GM10248 (cell line): ENCODE measurements at regions not wholly inside any gene's neighbourhood (a gene's known extent, or its start where the extent isn't known, plus 50 kb on each side); places are given as distances from the start of the nearest gene placed in this dataset.
A peak's percentile ranks its signal among the peaks of the same experiment; 100 is the strongest.

Experiments
- CTCF ChIA-PET: fragments of 300-600 bp; sonication (Branson Sonifier 250); formaldehyde crosslinking; extraction: SDS; loops from one replicate; lab custom pipeline; 2021; ENCODE audit warnings: antibody characterized with exemption; lab: Yijun Ruan, JAX
- POLR2A ChIA-PET: fragments of 350-650 bp; sonication (Branson Sonifier 250); formaldehyde crosslinking; extraction: SDS; loops from one replicate; lab custom pipeline; 2020; ENCODE audit warnings: antibody characterized with exemption; lab: Yijun Ruan, JAX
- DNase-seq: peaks from one replicate; pipeline ENCODE4 v3.0.0; 2012; ENCODE audit errors: extremely low spot score
- TF ChIP-seq, protein P1 (sequence below): IDR thresholded peaks from 2 replicates; pipeline ENCODE4 v1.5.1; 2012; ENCODE audit warnings: mild to moderate bottlenecking, low read depth; ENCODE audit errors: extremely low read depth, missing control alignments, control extremely low read depth

- CTCF ChIA-PET = interaction anchor here (6.1 kb wide), 1 partner anchor 12 kb away, joined by 41 read pairs; no protein-coding TSS in a partner anchor
These were observed 124.8 kb upstream of the CXCR4 start for GRCh38 chr2:136242687-136243277.

GRCh38 chr2:136242100-136242499, 124.2 kb upstream of the CXCR4 start:
- ChIA-PET CTCF (interaction anchor here (2.1 to 6.1 kb wide), 2 partner anchors 13 to 142 kb away, joined by 4 to 41 read pairs; no protein-coding TSS in a partner anchor), POLR2A (no interaction called here)
- TF ChIP-seq, protein P1, sequence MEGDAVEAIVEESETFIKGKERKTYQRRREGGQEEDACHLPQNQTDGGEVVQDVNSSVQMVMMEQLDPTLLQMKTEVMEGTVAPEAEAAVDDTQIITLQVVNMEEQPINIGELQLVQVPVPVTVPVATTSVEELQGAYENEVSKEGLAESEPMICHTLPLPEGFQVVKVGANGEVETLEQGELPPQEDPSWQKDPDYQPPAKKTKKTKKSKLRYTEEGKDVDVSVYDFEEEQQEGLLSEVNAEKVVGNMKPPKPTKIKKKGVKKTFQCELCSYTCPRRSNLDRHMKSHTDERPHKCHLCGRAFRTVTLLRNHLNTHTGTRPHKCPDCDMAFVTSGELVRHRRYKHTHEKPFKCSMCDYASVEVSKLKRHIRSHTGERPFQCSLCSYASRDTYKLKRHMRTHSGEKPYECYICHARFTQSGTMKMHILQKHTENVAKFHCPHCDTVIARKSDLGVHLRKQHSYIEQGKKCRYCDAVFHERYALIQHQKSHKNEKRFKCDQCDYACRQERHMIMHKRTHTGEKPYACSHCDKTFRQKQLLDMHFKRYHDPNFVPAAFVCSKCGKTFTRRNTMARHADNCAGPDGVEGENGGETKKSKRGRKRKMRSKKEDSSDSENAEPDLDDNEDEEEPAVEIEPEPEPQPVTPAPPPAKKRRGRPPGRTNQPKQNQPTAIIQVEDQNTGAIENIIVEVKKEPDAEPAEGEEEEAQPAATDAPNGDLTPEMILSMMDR = no peak
- DNase-seq = no peak

More at GRCh38 chr2:136242687-136243277, 124.8 kb upstream of the CXCR4 start:
- POLR2A ChIA-PET = no interaction called here
- DNase-seq = no peak
- TF ChIP-seq, protein P1 = no peak

GRCh38 chr2:136239079-136239685, 121.2 kb upstream of the CXCR4 start:
- POLR2A ChIA-PET = interaction anchor here (1.4 kb wide), 1 partner anchor 32 kb away, joined by 4 read pairs; no protein-coding TSS in a partner anchor
- no peak for DNase-seq
- TF ChIP-seq, protein P1 = no peak
- CTCF ChIA-PET = interaction anchor here (0.6 to 3.0 kb wide), 8 partner anchors 9 to 137 kb away, joined by 3 to 12 read pairs (median 4); no protein-coding TSS in a partner anchor

- DNase-seq = peak; percentile 65
- POLR2A ChIA-PET = interaction anchor here (1.4 kb wide), 1 partner anchor 32 kb away, joined by 4 read pairs; no protein-coding TSS in a partner anchor
- CTCF ChIA-PET = interaction anchor here (0.7 to 3.0 kb wide), 10 partner anchors 10 to 146 kb away, joined by 3 to 12 read pairs (median 4); no protein-coding TSS in a partner anchor
- TF ChIP-seq, protein P1 = no peak
These were observed 120.5 kb upstream of the CXCR4 start for GRCh38 chr2:136238286-136239078.

DNA sequence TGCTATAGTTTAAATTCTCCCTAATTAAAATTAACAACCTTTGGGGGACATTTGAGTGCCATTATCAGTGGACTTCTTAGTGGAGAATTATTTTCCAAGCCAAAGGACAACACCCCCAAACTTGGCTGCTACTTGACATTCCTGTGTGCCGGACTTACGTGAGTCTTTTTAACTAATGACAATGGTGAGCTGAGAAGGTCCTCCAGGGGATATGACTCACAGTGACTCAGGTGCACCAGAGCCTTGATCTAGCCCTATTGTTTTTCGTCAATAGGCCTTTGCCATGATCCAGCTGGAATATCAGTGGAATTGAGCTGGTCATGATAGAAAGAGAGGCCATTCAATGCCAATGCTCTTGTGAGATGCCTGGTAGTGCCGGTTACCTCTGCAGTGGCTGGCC, 118.1 kb upstream of the CXCR4 start:
- CTCF ChIA-PET = interaction anchor here (1.1 to 2.6 kb wide), 5 partner anchors 9 to 127 kb away, joined by 3 to 10 read pairs (median 4); no protein-coding TSS in a partner anchor
- POLR2A ChIA-PET = no interaction called here
- TF ChIP-seq, protein P1 = no peak
- no peak for DNase-seq

DNA sequence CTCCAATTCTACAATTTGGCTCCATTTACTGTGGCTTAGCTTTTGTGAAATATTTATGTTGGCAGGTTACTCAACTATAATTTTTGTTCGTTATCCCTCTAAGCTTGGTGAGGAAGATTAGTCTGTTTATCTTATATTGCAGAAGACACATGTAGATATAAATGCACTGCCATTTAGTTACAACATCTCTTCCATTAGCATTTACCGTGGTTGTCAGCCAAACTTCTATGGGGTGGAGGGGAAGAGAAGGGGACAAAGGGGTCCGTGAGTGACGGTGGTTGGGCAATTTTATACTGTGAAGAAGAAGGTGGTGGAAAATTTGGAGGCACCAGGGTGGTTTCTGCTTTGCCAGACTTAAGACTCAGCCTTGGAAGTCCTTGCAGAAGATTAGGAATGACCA, 117.6 kb upstream of the CXCR4 start:
- TF ChIP-seq, protein P1 = no peak
- no peak for DNase-seq
- CTCF ChIA-PET = interaction anchor here (1.1 to 2.6 kb wide), 2 partner anchors 9 to 128 kb away, joined by 4 to 10 read pairs; no protein-coding TSS in a partner anchor
- POLR2A ChIA-PET = no interaction called here
